GM19240 (cell line): ENCODE measurements at regions not wholly inside any gene's neighbourhood (a gene's known extent, or its start where the extent isn't known, plus 50 kb on each side); places are given as distances from the start of the nearest gene placed in this dataset.

Experiments used
- DNase-seq: peaks from one replicate; pipeline ENCODE4 v3.0.0; 2011; ENCODE audit warnings: low spot score; ENCODE audit not compliant: insufficient read length

DNA sequence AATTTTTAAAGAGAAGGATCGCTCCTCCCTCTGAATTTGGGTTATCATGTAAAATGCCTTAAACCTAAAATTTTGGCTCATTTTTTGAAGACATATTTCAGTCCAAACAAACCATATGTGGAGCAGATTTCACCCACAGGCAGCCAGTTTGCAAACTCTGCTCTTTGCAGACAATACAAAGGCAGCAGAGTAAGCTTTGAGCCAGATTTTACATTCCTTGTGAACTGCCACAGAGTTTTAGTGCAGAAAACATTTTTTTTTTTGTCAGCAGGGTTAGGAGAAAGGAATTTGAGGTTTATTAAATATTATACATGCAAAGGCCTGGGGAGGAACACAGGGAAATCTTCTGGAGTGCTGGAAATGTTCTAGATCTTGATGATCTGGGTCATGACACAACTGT, 171.9 kb upstream of the FN1 start:
- no peak for DNase-seq

DNA sequence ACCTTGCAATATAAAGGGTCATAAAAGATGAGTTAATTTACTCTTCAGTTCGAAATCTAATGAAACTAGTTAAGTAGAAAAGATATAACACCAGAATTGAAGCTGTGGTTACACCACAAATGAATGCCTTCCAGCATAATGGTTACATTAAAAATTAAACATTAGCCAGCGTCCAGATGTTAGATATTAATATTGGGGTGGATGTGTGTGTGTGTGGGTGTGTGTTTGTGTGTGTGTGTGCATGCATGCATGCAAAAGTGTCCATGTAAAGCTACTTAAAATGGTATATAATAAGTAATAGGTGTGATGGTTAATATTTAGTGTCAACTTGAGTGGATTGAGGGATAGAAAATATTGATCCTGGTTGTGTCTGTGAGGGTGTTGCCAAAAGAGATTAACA, 170.4 kb upstream of the FN1 start:
- no peak for DNase-seq

GRCh38 chr2:215605214-215605613, 169.3 kb upstream of the FN1 start:
- no peak for DNase-seq

GRCh38 chr2:215604606-215605005, 168.7 kb upstream of the FN1 start:
- DNase-seq: no peak

- DNase-seq: no peak
Observed at GRCh38 chr2:215603440-215603839, 167.6 kb upstream of the FN1 start.

- no peak for DNase-seq
Observed at GRCh38 chr2:215602997-215603396, 167.1 kb upstream of the FN1 start.

DNA sequence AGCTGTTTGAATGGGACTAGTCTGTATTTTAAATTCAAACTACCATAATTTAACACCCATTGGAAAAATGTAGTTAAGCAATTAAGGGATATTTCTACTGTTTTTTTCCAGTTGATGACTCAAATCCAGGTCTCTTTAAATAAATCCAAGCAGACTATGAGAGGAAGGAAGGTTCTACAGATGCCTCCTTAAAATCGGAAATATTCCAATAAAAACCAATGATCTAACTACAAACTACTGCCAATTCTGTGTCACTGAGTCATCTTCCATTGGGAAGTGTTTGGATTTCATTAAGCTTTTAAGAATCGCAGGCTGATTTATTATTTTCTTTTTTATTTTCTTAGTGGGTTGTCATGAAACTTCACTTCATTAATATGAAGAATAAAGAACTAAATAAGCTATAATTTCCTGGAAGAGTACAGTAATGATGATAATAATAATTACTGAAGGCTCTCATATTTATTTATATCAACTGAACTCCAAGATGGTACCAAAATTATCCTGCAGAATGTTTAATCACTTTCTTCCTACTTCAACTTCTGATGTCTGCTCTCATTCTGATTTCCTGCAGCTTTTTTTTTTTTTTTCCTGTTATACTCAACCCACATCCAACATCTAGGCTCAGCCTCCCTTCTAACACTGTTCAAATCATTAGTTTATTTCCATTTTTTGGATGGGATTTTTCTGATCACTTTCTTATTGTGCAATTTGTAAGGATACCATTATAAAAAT, 166.3 kb upstream of the FN1 start:
- no peak for DNase-seq

GRCh38 chr2:215601526-215601925, 165.7 kb upstream of the FN1 start:
- DNase-seq: no peak

DNA sequence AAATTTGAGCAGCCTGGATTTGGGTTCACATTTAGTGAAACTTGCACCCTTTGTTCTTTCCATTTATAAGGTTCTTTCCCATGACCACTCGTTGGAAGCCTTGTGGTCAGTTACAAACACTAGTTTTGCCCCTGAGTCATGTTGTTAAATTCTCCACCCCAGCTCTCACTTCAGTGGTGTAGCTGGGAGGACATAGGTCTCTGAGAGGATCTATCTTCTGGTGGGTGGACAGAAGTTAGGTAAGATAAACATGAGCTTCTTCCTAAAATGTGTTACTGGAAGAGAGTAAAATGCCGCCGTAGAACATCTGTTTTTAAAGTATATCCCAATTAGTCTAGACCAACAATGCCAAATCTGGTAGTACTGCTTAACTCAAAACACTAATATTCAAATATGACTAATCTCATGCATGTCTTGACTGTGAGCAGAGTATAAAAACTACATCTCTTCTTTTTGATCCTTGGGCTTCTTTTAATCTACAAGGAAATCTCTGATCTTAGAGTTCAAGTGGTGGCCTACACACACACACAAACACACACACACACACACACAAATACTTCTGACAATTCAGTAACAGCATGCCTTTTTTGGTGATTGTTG, 162.6 kb upstream of the FN1 start:
- no peak for DNase-seq

- DNase-seq: no peak
Observed at GRCh38 chr2:215597577-215597976, 161.7 kb upstream of the FN1 start.

GRCh38 chr2:215594766-215595165, 158.9 kb upstream of the FN1 start:
- DNase-seq: no peak

DNA sequence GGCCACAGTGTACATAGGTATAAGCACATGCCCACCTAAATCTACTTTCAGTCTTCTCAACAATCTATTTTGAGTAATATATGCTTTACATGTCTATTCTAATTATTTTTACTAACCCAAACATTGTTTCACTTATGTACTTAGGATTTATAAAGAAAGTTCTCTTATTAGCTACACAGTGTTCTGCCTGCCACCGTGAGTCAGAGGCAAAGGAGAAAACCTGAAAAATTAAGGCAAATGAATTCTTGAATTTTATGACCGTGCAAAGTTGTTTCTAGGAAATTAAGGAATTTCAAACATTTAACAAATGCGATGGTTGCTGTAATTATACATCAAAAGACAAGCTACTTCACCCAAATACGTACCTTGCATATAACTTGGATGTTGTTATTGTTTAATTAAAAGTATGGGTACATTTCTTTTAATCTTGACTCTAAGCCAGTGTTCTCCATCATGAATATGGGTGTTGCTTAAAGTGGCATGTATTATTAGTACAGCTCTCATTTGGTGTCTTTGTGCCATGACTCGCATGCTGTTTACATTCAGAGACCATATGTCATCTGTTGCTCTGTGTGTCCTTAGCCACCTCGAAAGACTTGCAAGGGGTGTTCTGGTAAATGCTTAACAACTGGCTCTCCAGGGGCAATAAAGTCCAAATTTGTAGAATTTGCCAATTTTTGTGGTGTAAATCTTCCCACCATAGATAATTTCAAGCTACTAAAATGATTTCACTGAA, 154.3 kb upstream of the FN1 start:
- no peak for DNase-seq

DNA sequence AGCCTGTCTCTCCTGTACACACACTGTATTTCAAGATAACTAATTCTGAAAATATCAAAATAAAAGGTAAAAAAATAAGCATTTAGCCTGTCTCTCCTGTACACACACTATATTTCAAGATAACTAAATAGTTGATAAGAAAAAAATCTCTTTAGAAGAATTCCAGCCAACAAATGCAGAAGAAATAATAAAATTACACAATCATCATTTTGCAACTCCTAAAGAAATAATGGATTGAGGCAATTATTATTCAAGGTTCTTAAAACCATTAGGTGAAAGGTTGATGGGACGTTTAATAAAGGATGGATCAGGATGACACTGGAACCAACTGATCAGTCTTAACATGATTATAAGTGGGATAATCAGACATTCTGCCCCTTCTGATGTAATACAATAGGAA, 148.0 kb upstream of the FN1 start:
- no peak for DNase-seq

DNA sequence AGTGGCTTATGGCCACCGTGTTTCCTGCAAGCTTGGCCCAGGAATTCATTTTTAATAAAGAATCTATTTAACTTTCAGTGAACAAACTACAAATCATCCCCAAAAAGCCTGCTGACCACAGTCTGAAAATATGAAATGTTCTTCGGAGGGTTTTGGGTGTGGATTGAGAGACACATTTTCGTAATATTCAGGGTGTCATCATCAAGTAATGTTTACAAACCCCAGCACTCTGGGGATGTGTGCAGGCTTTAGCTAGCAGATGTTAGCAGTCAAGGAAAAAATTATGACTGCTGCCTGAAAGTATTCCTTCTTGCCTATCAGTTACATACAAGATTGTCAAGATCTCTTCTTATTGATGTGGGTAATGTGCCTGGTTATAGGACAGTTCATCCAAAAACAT, 143.9 kb upstream of the FN1 start:
- no peak for DNase-seq

GRCh38 chr2:215577356-215577755, 141.5 kb upstream of the FN1 start:
- no peak for DNase-seq

DNA sequence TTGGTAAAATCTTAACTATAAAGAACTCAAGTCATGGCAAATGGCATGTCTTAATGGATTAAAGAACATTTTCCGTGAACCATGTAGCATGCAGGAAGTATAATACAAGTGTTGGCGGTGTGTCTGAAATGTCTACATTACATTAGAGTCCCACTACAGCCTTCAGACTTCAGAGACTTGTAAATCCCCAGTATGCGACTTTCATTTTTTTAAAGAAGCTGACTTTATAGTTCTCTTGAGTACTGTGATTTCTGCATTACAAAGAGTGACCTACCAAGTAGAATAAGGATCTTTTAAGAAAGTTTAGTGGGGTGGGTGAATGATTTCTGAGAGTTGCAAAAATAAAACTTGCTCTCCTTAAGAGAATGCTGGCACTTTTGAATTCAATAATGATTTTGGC, 140.7 kb upstream of the FN1 start:
- DNase-seq: no peak

GRCh38 chr2:215573496-215573895, 137.6 kb upstream of the FN1 start:
- no peak for DNase-seq

- no peak for DNase-seq
Observed at GRCh38 chr2:215572341-215572848, 136.5 kb upstream of the FN1 start.

GRCh38 chr2:215571689-215572088, 135.8 kb upstream of the FN1 start:
- DNase-seq: no peak

DNA sequence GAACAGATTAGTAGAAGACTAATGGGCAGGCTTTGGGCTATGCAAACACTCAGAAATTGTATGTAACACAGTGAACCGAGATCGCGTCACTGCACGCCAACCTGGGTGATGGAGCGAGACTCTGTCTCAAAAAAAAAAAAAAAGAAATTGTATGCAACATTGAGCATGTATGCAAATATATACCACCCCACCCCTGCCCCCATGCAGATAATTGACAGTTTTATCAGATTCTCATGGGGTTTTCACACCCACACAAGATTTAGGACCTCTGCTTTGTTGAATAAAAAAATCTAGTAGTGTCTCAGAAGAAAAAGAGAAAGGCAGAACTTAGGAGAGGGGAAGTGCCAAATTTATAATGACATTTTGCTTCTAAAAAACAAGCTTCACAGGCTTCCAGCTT, 131.6 kb upstream of the FN1 start:
- no peak for DNase-seq

DNA sequence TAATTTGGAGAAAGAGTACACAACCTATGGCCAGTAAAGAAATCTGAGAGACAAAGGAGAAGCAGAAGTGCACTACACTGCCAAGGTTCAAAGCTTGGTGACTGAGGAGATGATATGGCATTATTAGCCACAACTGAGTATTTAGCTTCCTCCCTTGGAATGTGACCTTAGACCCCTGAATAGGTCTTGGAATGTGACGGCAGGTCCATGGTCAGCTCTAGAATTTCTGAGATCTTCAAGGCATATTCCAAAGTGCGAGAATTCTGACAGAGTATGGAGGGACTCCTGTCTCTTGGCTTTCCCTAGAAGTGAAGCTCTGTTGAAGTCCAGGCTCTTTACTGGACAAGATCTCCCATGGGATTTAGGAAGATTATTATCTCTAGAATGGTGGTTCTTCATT, 130.0 kb upstream of the FN1 start:
- no peak for DNase-seq

DNA sequence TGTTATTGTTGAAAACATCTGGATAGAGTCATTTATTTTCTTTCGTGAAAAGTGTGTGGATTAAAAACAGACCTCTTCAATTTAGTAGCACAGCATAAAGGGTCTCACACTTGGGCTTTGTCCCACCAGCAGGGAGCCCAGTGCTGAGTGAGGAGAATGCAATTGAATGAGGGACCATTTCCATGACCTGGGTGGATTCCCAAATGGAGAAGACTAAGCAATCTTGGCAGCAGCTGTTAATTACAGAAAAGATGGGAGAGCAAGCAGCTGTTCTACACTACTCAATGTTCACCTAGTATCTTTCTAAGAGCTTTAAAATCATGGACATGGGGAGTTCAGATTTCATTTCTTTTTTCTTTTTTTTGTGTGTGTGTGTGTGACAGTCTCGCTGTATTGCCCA, 121.8 kb upstream of the FN1 start:
- no peak for DNase-seq

DNA sequence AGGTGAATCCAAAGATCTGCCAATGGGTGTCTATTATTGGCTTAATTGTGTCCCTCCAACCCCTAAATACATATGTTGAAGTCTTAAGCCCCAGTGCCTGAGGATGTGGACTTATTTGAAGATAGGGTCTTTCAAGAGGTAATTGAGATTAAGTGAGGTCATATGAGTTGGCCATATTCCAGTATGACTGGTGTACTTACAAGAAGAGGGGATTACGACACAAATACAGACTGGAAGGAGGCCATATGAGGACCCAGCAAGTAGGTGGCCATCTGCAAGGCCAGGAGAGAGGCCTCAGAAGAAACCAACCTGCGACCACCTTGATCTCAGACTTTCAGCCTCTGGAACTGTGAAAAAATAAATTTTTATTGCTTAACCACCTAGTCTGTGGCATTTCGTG, 121.1 kb upstream of the FN1 start:
- DNase-seq: no peak
